Calu3 (cell line): ENCODE measurements at regions not wholly inside any gene's neighbourhood (a gene's known extent, or its start where the extent isn't known, plus 50 kb on each side); places are given as distances from the start of the nearest gene placed in this dataset.

Experiments used
- BruUV-seq: library from RNA; stranded (reverse); fragments of 400-500 nt; replicated peaks from 2 replicates; lab custom pipeline; 2021; lab: Mats Ljungman, UMichigan
- CTCF ChIA-PET: fragments of 300-600 bp; sonication (Branson Sonifier 250); formaldehyde crosslinking; loops from one replicate; lab custom pipeline; 2022; ENCODE audit warnings: antibody characterized with exemption; lab: Charles Lee
- DNase-seq: peaks from one replicate; pipeline ENCODE4 v3.0.0; 2022
- H3K27ac Mint-ChIP-seq: one replicate; pipeline ENCODE4 v1.8.0; 2022; ENCODE audit warnings: mixed read lengths; ENCODE audit not compliant: unreplicated experiment
- H3K27me3 Mint-ChIP-seq: one replicate; pipeline ENCODE4 v1.8.0; 2022; ENCODE audit warnings: mixed read lengths; ENCODE audit not compliant: unreplicated experiment
- H3K36me3 Mint-ChIP-seq: one replicate; pipeline ENCODE4 v1.8.0; 2022; ENCODE audit warnings: mild to moderate bottlenecking, moderate library complexity, mixed read lengths; ENCODE audit not compliant: insufficient read depth, unreplicated experiment
- H3K4me1 Mint-ChIP-seq: one replicate; pipeline ENCODE4 v1.8.0; 2022; ENCODE audit warnings: mild to moderate bottlenecking, low read depth, mixed read lengths; ENCODE audit not compliant: unreplicated experiment
- H3K4me3 Mint-ChIP-seq: one replicate; pipeline ENCODE4 v1.8.0; 2022; ENCODE audit warnings: mild to moderate bottlenecking, low read depth, moderate library complexity, mixed read lengths; ENCODE audit not compliant: unreplicated experiment
- H3K9me3 Mint-ChIP-seq: one replicate; pipeline ENCODE4 v1.8.0; 2022; ENCODE audit warnings: low read depth, mixed read lengths; ENCODE audit not compliant: unreplicated experiment
- CTCF ChIP-seq: fragments of 200-600 bp; IDR thresholded peaks from one replicate; pipeline ENCODE4 v1.8.0; 2022; ENCODE audit warnings: antibody characterized with exemption; ENCODE audit not compliant: unreplicated experiment
- intact Hi-C: fragments of 100-400 bp; cut with micrococcal nuclease; formaldehyde crosslinking; loops from one replicate; pipeline ENCODE4 v1.10.0; 2022; ENCODE audit not compliant: unreplicated experiment

- BruUV-seq = no TSS peak
- H3K27me3 Mint-ChIP-seq = no peaks in the 10 kb centered on the region
- no peak for TF ChIP-seq CTCF
- intact Hi-C loops = no loop called here
- H3K27ac Mint-ChIP-seq = no peak overlapping the region
- H3K36me3 Mint-ChIP-seq = no peaks in the 10 kb centered on the region
- H3K9me3 Mint-ChIP-seq = no peaks in the 10 kb centered on the region
- no peak for DNase-seq
- H3K4me3 Mint-ChIP-seq = no peak overlapping the region
- CTCF ChIA-PET = no interaction called here
- H3K4me1 Mint-ChIP-seq = peaks cover 15% of the 10 kb centered on the region
These were observed 199.3 kb upstream of the KYNU start for GRCh38 chr2:142678164-142678563.

- intact Hi-C loops = no loop called here
- no peak for TF ChIP-seq CTCF
- H3K4me3 Mint-ChIP-seq = no peak overlapping the region
- no peaks in the 10 kb centered on the region for H3K9me3 Mint-ChIP-seq
- BruUV-seq = no TSS peak
- CTCF ChIA-PET = no interaction called here
- no peaks in the 10 kb centered on the region for H3K36me3 Mint-ChIP-seq
- H3K27me3 Mint-ChIP-seq = no peaks in the 10 kb centered on the region
- no peak overlapping the region for H3K27ac Mint-ChIP-seq
- DNase-seq = no peak
- H3K4me1 Mint-ChIP-seq = no peaks in the 10 kb centered on the region
These were observed 202.1 kb upstream of the KYNU start for GRCh38 chr2:142675398-142675797.

- no peak for TF ChIP-seq CTCF
- no TSS peak for BruUV-seq
- Mint-ChIP-seq H3K27ac (no peak overlapping the region), H3K4me3 (no peak overlapping the region), H3K4me1 (peaks cover 1% of the 10 kb centered on the region), H3K27me3 (no peaks in the 10 kb centered on the region), H3K36me3 (no peaks in the 10 kb centered on the region), H3K9me3 (no peaks in the 10 kb centered on the region)
- DNase-seq = no peak
- CTCF ChIA-PET = interaction anchor here (0.7 kb wide), 1 partner anchor 11 kb away, joined by 4 read pairs; no protein-coding TSS in a partner anchor
- intact Hi-C loops = no loop called here
These were observed 203.6 kb upstream of the KYNU start for GRCh38 chr2:142673836-142674235.

DNA sequence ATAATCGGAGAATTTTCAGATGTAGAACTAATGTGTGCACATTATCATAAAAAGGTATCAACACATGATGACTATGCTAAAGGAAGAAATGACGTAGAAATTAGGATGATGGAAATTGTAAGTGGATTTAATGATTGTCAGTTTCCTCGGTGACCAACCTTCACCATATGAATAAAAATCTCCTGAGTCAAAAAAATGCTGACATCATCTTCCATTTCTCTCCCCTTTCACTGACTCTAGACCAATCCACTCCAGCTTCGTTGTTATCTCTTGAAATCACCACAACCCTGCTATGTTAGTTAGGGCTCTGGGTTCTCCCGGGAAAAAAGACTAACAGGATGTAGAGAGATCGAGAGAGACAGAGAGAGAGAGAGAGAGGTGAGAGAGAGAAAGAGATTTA is 204.8 kb upstream of the KYNU start:
- intact Hi-C loops = no loop called here

More for the DNA sequence above, 204.8 kb upstream of the KYNU start:
- no peak for DNase-seq
- no peak for TF ChIP-seq CTCF
- CTCF ChIA-PET = no interaction called here
- no TSS peak for BruUV-seq
- Mint-ChIP-seq H3K4me3 (no peak overlapping the region), H3K27me3 (no peaks in the 10 kb centered on the region), H3K27ac (no peak overlapping the region), H3K4me1 (peaks cover 13% of the 10 kb centered on the region), H3K36me3 (no peaks in the 10 kb centered on the region), H3K9me3 (no peaks in the 10 kb centered on the region)
